PFSK-1 (cell line): ENCODE measurements at regions not wholly inside any gene's neighbourhood (a gene's known extent, or its start where the extent isn't known, plus 50 kb on each side); places are given as distances from the start of the nearest gene placed in this dataset.

ENCODE experiments used
- POLR2AphosphoS5 ChIP-seq: IDR thresholded peaks from 2 replicates; pipeline ENCODE4 v1.6.1; 2012; ENCODE audit warnings: low read depth, mild to moderate bottlenecking, control low read depth, low read length, moderate library complexity
- TF ChIP-seq, protein P1 (sequence below), 2 experiments: IDR thresholded peaks; 2 replicates each; pipeline versions ENCODE4 v1.6.1 to v1.8.0; 2011 to 2012; ENCODE audit warnings: low read depth in 2 of 2, low read length in 2 of 2, control low read depth in 1 of 2, inconsistent platforms in 1 of 2, mild to moderate bottlenecking in 1 of 2, moderate library complexity in 1 of 2; ENCODE audit not compliant: insufficient read depth in 1 of 2

DNA sequence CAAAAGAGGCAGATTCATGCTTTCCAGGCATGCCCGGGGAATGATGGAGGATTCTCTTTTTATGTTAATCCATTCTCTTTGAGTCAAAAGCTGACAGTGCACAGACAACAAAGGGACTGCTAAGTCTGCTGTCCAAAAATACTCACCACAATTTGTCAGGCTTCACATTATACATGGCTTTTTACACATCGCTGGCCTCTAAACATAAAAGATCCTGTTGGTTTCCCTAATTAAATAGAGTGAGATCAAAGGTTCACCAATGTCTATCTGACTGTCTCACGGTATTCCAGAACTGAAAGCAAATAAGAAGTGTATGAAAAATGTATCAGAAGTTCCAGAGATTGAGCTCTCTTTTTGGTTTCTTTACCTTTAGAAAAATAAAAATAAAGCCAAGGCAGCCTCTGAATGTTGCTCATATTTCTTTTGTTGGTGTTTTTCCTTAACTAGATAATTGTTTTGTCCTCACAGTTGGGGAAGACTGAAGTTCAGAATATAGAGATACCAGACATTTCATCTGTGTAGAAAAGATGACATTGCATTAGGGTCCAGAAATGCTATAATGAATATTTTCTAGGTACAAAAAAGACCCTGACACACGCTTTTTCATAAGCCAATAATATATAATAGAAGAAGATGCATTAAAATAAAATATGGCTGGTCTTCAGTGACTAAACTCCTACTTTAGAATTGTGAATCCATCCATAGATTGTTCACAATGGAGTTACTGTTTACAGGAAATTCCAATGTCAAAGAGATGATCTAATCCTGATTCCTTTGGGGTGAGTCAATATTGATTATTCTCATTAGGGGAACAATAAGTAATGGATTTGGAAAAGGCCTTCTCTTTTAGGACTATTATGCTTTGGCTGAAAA lies 688.2 kb upstream of the CDH6 start:
- TF ChIP-seq, protein P1, sequence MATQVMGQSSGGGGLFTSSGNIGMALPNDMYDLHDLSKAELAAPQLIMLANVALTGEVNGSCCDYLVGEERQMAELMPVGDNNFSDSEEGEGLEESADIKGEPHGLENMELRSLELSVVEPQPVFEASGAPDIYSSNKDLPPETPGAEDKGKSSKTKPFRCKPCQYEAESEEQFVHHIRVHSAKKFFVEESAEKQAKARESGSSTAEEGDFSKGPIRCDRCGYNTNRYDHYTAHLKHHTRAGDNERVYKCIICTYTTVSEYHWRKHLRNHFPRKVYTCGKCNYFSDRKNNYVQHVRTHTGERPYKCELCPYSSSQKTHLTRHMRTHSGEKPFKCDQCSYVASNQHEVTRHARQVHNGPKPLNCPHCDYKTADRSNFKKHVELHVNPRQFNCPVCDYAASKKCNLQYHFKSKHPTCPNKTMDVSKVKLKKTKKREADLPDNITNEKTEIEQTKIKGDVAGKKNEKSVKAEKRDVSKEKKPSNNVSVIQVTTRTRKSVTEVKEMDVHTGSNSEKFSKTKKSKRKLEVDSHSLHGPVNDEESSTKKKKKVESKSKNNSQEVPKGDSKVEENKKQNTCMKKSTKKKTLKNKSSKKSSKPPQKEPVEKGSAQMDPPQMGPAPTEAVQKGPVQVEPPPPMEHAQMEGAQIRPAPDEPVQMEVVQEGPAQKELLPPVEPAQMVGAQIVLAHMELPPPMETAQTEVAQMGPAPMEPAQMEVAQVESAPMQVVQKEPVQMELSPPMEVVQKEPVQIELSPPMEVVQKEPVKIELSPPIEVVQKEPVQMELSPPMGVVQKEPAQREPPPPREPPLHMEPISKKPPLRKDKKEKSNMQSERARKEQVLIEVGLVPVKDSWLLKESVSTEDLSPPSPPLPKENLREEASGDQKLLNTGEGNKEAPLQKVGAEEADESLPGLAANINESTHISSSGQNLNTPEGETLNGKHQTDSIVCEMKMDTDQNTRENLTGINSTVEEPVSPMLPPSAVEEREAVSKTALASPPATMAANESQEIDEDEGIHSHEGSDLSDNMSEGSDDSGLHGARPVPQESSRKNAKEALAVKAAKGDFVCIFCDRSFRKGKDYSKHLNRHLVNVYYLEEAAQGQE (IDR thresholded peaks at IDR 0.05; ENCODE audit: insufficient read depth in 1 of 2, low read depth in 2 of 2, low read length in 2 of 2) = no peak
- TF ChIP-seq POLR2AphosphoS5 = no peak
